Chondrocyte (in vitro differentiated cells): ENCODE measurements at regions not wholly inside any gene's neighbourhood (a gene's known extent, or its start where the extent isn't known, plus 50 kb on each side); places are given as distances from the start of the nearest gene placed in this dataset.

Source experiments
- DNase-seq: peaks from one replicate; pipeline ENCODE4 v3.0.0; 2021; ENCODE audit warnings: mixed read lengths, low spot score
- H3K27ac Mint-ChIP-seq: one replicate; pipeline ENCODE4 v1.8.0; 2021; ENCODE audit warnings: mild to moderate bottlenecking, moderate library complexity, mixed read lengths; ENCODE audit not compliant: unreplicated experiment
- H3K27me3 Mint-ChIP-seq: 2 replicates; pipeline ENCODE4 v1.8.0; 2021; ENCODE audit warnings: low read depth, mixed read lengths
- H3K36me3 Mint-ChIP-seq: 2 replicates; pipeline ENCODE4 v1.8.0; 2021; ENCODE audit warnings: low read depth, mixed read lengths
- H3K4me1 Mint-ChIP-seq: 2 replicates; pipeline ENCODE4 v1.8.0; 2021; ENCODE audit warnings: low read depth, mild to moderate bottlenecking, mixed read lengths
- H3K4me3 Mint-ChIP-seq: one replicate; pipeline ENCODE4 v1.8.0; 2021; ENCODE audit warnings: mild to moderate bottlenecking, moderate library complexity, mixed read lengths; ENCODE audit not compliant: unreplicated experiment
- H3K9me3 Mint-ChIP-seq: 2 replicates; pipeline ENCODE4 v1.8.0; 2021; ENCODE audit warnings: low read depth, mixed read lengths
- TF ChIP-seq, protein P1 (sequence below): fragments of 200-600 bp; sonication (generic); IDR thresholded peaks from 2 replicates; pipeline ENCODE4 v1.5.0; 2021; ENCODE audit warnings: antibody characterized with exemption, mild to moderate bottlenecking, moderate library complexity

DNA sequence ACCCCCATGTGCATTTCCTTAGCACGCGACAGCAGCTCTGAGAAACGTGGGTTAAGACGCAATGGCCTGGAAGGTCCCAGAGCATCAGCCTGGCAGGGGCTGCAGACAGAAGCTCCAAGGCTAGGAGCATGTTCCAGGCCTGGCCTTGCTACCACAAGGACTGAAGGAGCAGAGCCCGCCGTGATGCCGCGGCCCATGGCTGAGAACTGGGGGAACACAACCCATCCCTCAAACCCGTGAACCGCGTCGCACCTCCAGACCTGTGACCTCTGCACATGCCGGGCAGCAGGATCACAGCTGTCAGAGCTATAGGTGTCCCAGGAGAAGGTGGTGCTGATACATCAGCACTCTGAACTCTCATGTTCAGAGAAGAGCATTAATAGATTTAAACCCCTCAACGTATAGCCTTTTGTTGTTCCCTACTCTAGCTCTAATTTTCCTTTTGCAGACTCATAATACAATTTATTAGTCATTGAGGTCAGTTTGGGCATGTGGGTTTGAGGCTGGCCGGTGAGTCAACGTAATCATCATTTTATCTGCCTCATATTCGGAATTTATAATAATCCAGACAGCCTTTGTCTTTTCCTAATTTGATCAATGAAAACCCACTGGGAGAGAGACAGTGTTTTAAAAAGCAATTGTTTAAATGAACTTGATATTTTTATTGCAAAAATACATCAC is 222.5 kb upstream of the TCERG1L start:
- Mint-ChIP-seq H3K27me3 (no peaks in the 10 kb centered on the region), H3K9me3 (peaks cover 10% of the 10 kb centered on the region), H3K36me3 (no peaks in the 10 kb centered on the region), H3K4me1 (no peaks in the 10 kb centered on the region), H3K27ac (no peak overlapping the region), H3K4me3 (no peak overlapping the region)
- TF ChIP-seq, protein P1, sequence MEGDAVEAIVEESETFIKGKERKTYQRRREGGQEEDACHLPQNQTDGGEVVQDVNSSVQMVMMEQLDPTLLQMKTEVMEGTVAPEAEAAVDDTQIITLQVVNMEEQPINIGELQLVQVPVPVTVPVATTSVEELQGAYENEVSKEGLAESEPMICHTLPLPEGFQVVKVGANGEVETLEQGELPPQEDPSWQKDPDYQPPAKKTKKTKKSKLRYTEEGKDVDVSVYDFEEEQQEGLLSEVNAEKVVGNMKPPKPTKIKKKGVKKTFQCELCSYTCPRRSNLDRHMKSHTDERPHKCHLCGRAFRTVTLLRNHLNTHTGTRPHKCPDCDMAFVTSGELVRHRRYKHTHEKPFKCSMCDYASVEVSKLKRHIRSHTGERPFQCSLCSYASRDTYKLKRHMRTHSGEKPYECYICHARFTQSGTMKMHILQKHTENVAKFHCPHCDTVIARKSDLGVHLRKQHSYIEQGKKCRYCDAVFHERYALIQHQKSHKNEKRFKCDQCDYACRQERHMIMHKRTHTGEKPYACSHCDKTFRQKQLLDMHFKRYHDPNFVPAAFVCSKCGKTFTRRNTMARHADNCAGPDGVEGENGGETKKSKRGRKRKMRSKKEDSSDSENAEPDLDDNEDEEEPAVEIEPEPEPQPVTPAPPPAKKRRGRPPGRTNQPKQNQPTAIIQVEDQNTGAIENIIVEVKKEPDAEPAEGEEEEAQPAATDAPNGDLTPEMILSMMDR, result no peak
- DNase-seq, result no peak

DNA sequence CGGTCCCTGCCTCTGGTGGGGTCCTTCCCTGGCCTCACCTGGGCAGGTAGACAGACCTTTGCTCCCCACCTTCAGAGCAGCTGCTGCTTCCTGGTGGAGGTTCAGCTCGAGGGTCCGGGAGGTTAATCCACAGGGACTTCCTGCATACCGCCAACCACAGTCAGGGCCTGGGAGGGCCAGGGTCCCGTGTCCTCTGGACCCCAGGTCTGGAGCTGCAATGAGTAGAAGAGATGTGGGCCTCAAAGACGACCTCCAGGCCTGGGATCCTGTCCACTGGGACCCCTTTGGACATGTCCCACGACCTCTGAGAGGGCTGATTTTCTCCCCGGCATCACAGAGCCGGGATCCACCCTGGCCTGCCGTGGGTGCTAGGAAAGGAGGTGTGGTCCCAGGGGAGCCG is 223.3 kb upstream of the TCERG1L start:
- H3K4me1 Mint-ChIP-seq, result no peaks in the 10 kb centered on the region
- DNase-seq, result no peak
- H3K27me3 Mint-ChIP-seq, result no peaks in the 10 kb centered on the region
- H3K36me3 Mint-ChIP-seq, result no peaks in the 10 kb centered on the region
- H3K9me3 Mint-ChIP-seq, result peaks cover 10% of the 10 kb centered on the region
- TF ChIP-seq, protein P1, result no peak
- no peak overlapping the region for H3K4me3 Mint-ChIP-seq
- no peak overlapping the region for H3K27ac Mint-ChIP-seq

DNA sequence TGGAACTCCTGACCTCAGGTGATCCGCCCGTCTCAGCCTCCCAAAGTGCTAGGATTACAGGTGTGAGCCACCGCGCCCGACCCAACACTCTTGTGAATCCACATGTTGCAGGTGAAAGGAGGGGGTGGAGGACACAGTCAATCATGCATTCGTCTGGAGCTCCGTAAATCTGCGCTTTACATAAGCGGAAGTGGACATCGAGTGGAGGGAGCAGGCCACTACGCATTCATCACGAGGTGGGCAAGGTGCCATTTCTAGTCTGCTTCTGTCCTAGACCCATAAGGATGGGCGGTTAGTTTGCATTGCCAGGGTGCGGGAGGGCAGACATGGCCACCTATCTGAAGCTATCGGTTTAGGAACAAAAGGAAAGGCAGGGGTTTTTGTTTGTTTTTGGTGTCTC is 225.2 kb upstream of the TCERG1L start:
- no peaks in the 10 kb centered on the region for H3K36me3 Mint-ChIP-seq
- H3K9me3 Mint-ChIP-seq, result peaks cover 16% of the 10 kb centered on the region
- H3K4me3 Mint-ChIP-seq, result no peak overlapping the region
- no peak overlapping the region for H3K27ac Mint-ChIP-seq
- H3K27me3 Mint-ChIP-seq, result no peaks in the 10 kb centered on the region
- TF ChIP-seq, protein P1, result no peak
- no peak for DNase-seq
- H3K4me1 Mint-ChIP-seq, result no peaks in the 10 kb centered on the region

DNA sequence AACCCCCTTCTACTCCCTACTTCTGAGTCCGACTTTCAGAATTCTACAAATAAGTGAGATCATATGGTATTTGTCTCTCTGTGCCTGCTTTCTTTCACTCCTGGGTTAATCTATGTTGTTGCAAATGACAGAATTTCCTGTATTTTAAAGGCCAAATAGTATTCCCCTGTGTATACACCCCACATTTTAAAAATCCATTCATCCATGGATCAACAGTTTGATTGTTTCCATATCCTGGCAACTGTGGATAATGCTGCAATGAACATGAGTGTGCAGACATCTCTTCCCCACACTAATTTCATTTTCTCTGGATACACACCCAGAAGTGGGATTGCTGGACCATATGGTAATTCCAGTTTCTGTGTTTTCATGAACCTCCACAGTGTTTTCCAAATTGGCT is 225.8 kb upstream of the TCERG1L start:
- TF ChIP-seq, protein P1, result no peak
- Mint-ChIP-seq H3K27ac (no peak overlapping the region), H3K4me1 (no peaks in the 10 kb centered on the region), H3K36me3 (no peaks in the 10 kb centered on the region), H3K9me3 (peaks cover 18% of the 10 kb centered on the region), H3K27me3 (no peaks in the 10 kb centered on the region), H3K4me3 (no peak overlapping the region)
- no peak for DNase-seq

DNA sequence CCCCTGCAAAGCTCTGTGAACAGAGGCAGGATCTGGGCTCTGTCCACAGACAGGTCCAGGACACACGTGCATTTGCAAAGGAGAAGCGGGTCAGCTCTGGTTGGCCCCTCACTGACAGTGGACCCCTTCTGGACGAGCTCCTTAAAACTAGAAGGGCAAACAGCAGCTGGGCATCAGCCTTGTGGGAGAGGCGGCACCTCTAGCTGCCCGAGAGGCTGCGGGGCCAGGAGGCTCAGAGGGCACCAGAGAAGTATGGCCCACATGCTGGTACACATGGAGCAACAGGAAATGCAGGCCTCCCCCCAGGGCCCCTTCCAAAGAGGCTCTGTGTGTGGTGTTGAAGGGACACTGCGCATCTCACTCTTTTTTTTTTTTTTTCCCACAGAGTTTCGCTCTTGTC is 233.0 kb upstream of the TCERG1L start:
- Mint-ChIP-seq H3K27ac (no peak overlapping the region), H3K9me3 (peaks cover 9% of the 10 kb centered on the region), H3K4me3 (no peak overlapping the region), H3K27me3 (no peaks in the 10 kb centered on the region), H3K4me1 (no peaks in the 10 kb centered on the region), H3K36me3 (no peaks in the 10 kb centered on the region)
- DNase-seq, result no peak
- TF ChIP-seq, protein P1, result no peak
